SK-N-SH (cell line): ENCODE measurements at regions not wholly inside any gene's neighbourhood (a gene's known extent, or its start where the extent isn't known, plus 50 kb on each side); places are given as distances from the start of the nearest gene placed in this dataset.
"Not testable (repeated sequence)": the region's sequence is repeated elsewhere in the genome, so short reads cannot be mapped to it uniquely, and the experiment has no call there.

ENCODE experiments used
- CTCF ChIA-PET: fragments of 300-600, 350-600 bp; formaldehyde crosslinking; extraction: SDS; loops from one replicate; lab custom pipeline; 2021; lab: Yijun Ruan, JAX
- POLR2A ChIA-PET: fragments of 350-600 bp; sonication (Branson Sonifier 250); formaldehyde crosslinking; extraction: SDS; loops from one replicate; lab custom pipeline; 2020; ENCODE audit warnings: antibody characterized with exemption, inconsistent platforms; lab: Yijun Ruan, JAX
- DNase-seq: peaks from one replicate; pipeline ENCODE4 v3.0.0; 2012
- H2AFZ ChIP-seq: fragments of 200-600 bp; sonication (generic); 2 replicates; pipeline ENCODE4 v1.8.1; 2016; ENCODE audit warnings: antibody characterized with exemption, mild to moderate bottlenecking, low read depth
- H3F3A ChIP-seq: fragments of 200-600 bp; sonication (generic); replicated peaks from 2 replicates; pipeline ENCODE3; 2016; ENCODE audit warnings: antibody characterized with exemption, mild to moderate bottlenecking; ENCODE audit not compliant: insufficient read depth
- H3K27ac ChIP-seq, 2 experiments: fragments of 200-500 bp in 1 of 2; fragments of 200-600 bp in 1 of 2; sonication (Bioruptor generic) in 1 of 2; sonication (generic), shearing (Covaris generic) in 1 of 2; 2 replicates each; pipeline versions ENCODE4 v1.5.1 to v1.6.1; 2014 to 2016; ENCODE audit warnings: low read depth in 2 of 2, inconsistent platforms in 1 of 2, low read length in 1 of 2, mild to moderate bottlenecking in 1 of 2, mixed read lengths in 1 of 2
- H3K27me3 ChIP-seq: fragments of 200-600 bp; sonication (generic), shearing (Covaris generic); 2 replicates; pipeline ENCODE4 v1.6.1; 2016; ENCODE audit warnings: mixed run types; ENCODE audit not compliant: insufficient read depth
- H3K36me3 ChIP-seq, 2 experiments: fragments of 200-500 bp in 1 of 2; fragments of 200-600 bp in 1 of 2; sonication (Bioruptor generic) in 1 of 2; sonication (generic) in 1 of 2; replicated peaks in 1 of 2; 2 replicates each; pipeline versions ENCODE3 to v1.5.1; 2014 to 2016; ENCODE audit warnings: low read length in 1 of 2, mild to moderate bottlenecking in 1 of 2; ENCODE audit not compliant: insufficient read depth in 2 of 2, control insufficient read depth in 1 of 2
- H3K4me1 ChIP-seq, 2 experiments: fragments of 200-500 bp in 1 of 2; fragments of 200-600 bp in 1 of 2; sonication (Bioruptor generic) in 1 of 2; sonication (generic), shearing (Covaris generic) in 1 of 2; 2 replicates each; pipeline versions ENCODE4 v1.5.1 to v1.6.1; 2014 to 2016; ENCODE audit warnings: low read depth in 1 of 2, low read length in 1 of 2, mixed run types in 1 of 2; ENCODE audit not compliant: insufficient read depth in 2 of 2, control insufficient read depth in 1 of 2
- H3K4me2 ChIP-seq: fragments of 200-600 bp; sonication (generic), shearing (Covaris generic); 2 replicates; pipeline ENCODE4 v1.6.1; 2017; ENCODE audit warnings: mixed run types
- H3K4me3 ChIP-seq, 2 experiments: fragments of 200-500 bp in 1 of 2; fragments of 200-600 bp in 1 of 2; sonication (Bioruptor generic) in 1 of 2; sonication (generic), shearing (Covaris generic) in 1 of 2; 2 replicates each; pipeline versions ENCODE4 v1.5.1 to v1.8.1; 2014 to 2016; ENCODE audit warnings: low read depth in 2 of 2, inconsistent platforms in 1 of 2, low read length in 1 of 2, mild to moderate bottlenecking in 1 of 2, mixed read lengths in 1 of 2, moderate library complexity in 1 of 2
- H3K79me2 ChIP-seq: fragments of 200-600 bp; sonication (generic); 2 replicates; pipeline ENCODE4 v1.8.1; 2017; ENCODE audit warnings: mild to moderate bottlenecking; ENCODE audit not compliant: insufficient read depth
- H3K9ac ChIP-seq: fragments of 200-600 bp; sonication (generic); 2 replicates; pipeline ENCODE4 v1.6.1; 2017; ENCODE audit warnings: mixed run types
- H3K9me2 ChIP-seq: fragments of 200-600 bp; sonication (generic); 2 replicates; pipeline ENCODE4 v1.6.1; 2017; ENCODE audit warnings: mixed run types
- H3K9me3 ChIP-seq: fragments of 200-600 bp; sonication (generic); 2 replicates; pipeline ENCODE4 v1.6.1; 2017; ENCODE audit warnings: mixed run types, mild to moderate bottlenecking, moderate library complexity
- H4K20me1 ChIP-seq: fragments of 200-600 bp; sonication (generic); 2 replicates; pipeline ENCODE4 v1.6.1; 2017; ENCODE audit warnings: mild to moderate bottlenecking, mixed run types; ENCODE audit not compliant: insufficient read depth
- whole genome bisulfite sequencing: methylation state at CpG from one replicate; pipeline ENCODE4 v1.1.6; 2017; ENCODE audit warnings: low lambda C conversion rate; 5-methylcytosine and 5-hydroxymethylcytosine counted together

DNA sequence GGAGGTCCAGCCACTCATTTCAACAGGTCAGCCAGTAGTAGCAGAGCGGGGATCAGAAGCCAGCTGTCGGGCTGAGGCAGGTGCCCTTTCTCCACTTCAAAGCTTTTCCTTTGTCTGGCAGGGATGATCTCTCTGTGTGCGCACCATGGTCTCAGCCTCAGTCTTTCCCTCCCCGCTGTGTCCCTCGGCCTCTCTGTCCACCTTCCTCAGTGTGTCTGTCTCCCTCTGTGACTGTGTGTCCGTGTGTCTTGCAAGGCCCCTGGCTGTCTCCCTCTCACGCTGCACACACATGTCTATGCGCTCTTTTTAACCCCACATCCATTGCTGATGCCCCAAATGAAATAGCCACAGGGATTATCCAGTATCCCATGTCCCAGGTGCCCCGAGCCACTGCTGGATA lies 134.0 kb upstream of the ZNF469 start:
- POLR2A ChIA-PET, result interaction anchor here (0.7 kb wide), 1 partner anchor 181 kb away, joined by 3 read pairs; no protein-coding TSS in a partner anchor
- H3K4me3 ChIP-seq, H3K36me3 ChIP-seq, H3K4me2 ChIP-seq, DNase-seq, H2AFZ ChIP-seq, H3K79me2 ChIP-seq, H3K27ac ChIP-seq, H3K9me2 ChIP-seq, H3K9me3 ChIP-seq, H3K27me3 ChIP-seq, H3K9ac ChIP-seq, H4K20me1 ChIP-seq, CTCF ChIA-PET: not testable (repeated sequence)
- Histone ChIP-seq H3F3A (peaks cover 18% of the 10 kb centered on the region), H3K4me1 (peaks cover 4 to 15% of the 10 kb centered on the region in 2 experiments; a peak in 3 of 4 replicates)
- 91% methylated on average over 9 of the region's 9 CpGs for WGBS

DNA sequence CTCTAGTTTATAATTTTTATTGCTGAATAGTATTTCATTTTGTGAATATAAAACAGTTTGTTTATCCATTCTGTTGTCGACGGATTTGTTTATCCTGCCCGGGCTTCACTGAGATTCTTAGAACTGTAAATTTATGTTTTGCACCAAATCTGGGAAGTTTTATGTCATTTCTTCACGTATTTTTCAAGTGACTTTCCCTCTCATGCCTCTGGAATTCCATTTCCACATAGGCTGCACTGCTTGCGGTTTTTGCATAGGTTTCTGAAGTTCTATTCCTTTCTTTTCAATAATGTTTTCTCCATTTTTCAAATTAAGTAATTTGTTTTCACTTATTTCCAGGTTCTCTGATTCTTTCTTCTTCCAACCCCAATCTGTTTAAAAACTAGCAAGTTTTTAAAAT lies 132.4 kb upstream of the ZNF469 start:
- H3K4me2 ChIP-seq, H2AFZ ChIP-seq, H3K79me2 ChIP-seq, H3K27ac ChIP-seq, H3K4me1 ChIP-seq, POLR2A ChIA-PET, CTCF ChIA-PET, H3K36me3 ChIP-seq, H3K9me2 ChIP-seq, H4K20me1 ChIP-seq, DNase-seq, H3K9ac ChIP-seq, H3K4me3 ChIP-seq, H3K9me3 ChIP-seq, H3K27me3 ChIP-seq: not testable (repeated sequence)
- H3F3A ChIP-seq, result peaks cover 18% of the 10 kb centered on the region
- WGBS, result 96% methylated on average over 5 of the region's 5 CpGs

DNA sequence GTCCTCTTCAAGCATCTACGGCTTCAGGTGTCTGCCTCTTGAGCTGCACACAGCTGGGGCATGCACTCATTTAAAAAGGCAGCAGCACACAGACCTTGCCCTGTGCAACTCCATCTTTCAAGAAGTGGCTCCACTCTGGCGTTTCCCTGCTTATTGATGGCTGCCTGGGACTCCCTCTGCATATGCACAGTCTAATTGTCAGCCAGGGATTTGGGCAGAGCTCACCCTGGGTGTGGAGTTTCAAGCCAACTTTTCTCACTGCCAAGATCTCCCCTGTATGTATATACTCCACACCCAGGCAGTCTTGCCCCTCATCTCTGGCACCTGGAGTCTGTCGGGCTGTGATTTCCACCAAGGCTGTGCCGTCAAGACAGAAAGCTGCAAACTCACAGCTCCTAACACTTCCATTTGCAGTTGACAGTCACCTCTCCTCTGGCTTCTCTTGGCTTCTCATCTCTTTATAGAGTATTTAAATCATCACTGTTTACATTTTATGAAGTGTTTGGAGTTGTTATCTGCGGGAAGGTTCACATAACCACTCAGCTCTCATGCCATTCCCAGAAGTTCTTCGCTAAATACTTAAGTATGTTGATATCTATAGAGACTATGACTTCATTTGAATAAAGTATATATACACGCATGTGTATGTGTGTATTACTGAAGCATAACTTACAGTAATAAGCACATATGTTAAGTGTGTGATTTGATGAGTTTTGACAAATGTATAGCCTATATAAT lies 130.5 kb upstream of the ZNF469 start:
- H3K9me3 ChIP-seq, H3K27ac ChIP-seq, H3K4me3 ChIP-seq, H3K36me3 ChIP-seq, H3K4me2 ChIP-seq, H3F3A ChIP-seq, H4K20me1 ChIP-seq, H3K4me1 ChIP-seq, CTCF ChIA-PET, H2AFZ ChIP-seq, H3K27me3 ChIP-seq, DNase-seq, H3K9me2 ChIP-seq, POLR2A ChIA-PET, H3K9ac ChIP-seq, H3K79me2 ChIP-seq: not testable (repeated sequence)
- 69% methylated on average over 4 of the region's 7 CpGs for WGBS

DNA sequence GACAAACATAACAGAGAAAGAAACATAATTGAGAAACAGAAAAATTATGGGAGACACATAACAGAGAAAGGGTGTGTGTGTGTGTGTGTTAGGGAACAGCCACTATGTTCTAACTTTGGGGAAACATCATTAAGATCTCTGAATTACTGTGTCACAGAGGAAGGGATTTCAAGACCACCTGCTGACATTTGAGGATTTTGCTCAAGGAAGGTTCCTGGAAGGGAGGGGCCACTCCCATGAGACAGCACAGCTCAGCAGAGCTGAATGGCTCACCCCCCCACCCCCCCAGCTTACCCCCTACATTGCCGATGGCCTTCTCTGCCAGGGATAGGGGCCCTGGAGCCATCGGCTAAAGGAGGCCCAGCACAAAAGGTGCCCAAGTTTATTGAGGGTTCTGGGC lies 124.6 kb upstream of the ZNF469 start:
- H3K27me3 ChIP-seq, H3K4me2 ChIP-seq, DNase-seq, H3K4me3 ChIP-seq, H3K9me2 ChIP-seq, H3F3A ChIP-seq, H2AFZ ChIP-seq, H3K79me2 ChIP-seq, H3K9ac ChIP-seq, CTCF ChIA-PET, H4K20me1 ChIP-seq, H3K36me3 ChIP-seq, POLR2A ChIA-PET, H3K9me3 ChIP-seq, H3K27ac ChIP-seq: not testable (repeated sequence)
- peaks cover 0 to 19% of the 10 kb centered on the region in 2 experiments; a peak in 1 of 4 replicates for H3K4me1 ChIP-seq
- WGBS, result 94% methylated on average over 2 of the region's 2 CpGs

DNA sequence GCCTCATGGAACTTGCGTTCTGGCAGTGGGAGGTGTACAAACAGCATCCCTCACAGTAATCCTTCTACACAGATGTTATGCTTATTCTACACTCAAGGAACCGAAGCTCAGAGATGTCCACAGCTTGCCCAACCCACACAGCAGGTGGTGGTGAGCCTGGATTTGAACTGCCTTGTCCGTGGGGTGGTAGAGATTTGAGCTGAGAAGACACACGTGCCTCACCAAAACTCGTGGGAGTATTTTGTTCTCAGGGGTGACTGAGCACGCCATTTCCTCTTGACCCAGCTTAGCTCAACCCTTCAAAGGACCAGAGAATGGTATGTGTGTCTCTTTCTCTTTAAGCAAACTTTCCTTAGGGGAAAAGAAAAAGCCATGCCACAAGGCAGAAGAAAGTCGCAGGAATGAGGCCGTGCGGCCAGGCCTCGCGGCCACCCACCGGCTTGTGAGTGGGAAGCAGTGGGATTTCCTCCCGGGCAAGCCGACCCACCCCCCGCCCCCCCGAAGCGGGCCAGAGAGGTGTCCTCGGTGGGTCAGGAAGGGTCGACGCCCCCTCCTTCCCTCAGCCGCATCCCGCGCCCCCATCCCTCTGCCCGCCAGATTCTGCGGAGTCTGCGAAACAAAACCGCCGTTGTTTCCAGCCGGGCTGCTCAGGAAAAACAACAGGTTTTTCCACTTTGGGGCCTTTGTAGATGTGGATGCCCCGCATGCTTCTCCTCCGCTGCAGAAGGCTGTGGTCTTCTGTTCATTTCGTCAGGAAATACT lies 123.8 kb upstream of the ZNF469 start:
- H3K9ac ChIP-seq, H2AFZ ChIP-seq, H3K27me3 ChIP-seq, POLR2A ChIA-PET, H3K4me3 ChIP-seq, H3K36me3 ChIP-seq, CTCF ChIA-PET, H3K4me2 ChIP-seq, H4K20me1 ChIP-seq, H3K27ac ChIP-seq, H3F3A ChIP-seq, H3K9me3 ChIP-seq, H3K9me2 ChIP-seq, H3K79me2 ChIP-seq: not testable (repeated sequence)
- DNase-seq, result peak; percentile 5
- 90% methylated on average over 18 of the region's 32 CpGs for WGBS
- H3K4me1 ChIP-seq, result peaks cover 0 to 24% of the 10 kb centered on the region in 2 experiments; a peak in 1 of 4 replicates

DNA sequence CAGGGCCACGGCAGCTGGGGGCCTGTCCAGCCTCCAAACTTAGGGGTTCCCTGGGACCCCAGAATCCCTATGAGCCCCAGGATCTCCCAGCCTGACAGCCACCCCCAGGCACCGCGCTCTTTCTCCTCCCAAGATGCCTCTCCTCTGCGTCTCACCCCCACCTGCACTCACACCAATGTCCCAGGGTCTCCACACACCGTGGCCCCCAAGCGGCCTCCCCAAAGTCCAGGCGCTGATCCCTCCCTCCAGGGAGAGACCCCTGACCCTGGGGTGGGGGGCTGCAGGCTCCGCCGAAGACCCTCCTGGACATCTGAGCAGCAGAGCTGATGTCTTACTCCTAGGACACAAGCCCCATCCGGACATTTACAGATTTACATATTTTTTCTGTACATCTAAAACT lies 123.2 kb upstream of the ZNF469 start:
- H3K79me2 ChIP-seq, H3F3A ChIP-seq, H3K9me2 ChIP-seq, H3K36me3 ChIP-seq, CTCF ChIA-PET, H3K4me2 ChIP-seq, H3K27ac ChIP-seq, H3K9me3 ChIP-seq, H2AFZ ChIP-seq, H4K20me1 ChIP-seq, POLR2A ChIA-PET, H3K9ac ChIP-seq, H3K27me3 ChIP-seq, H3K4me3 ChIP-seq: not testable (repeated sequence)
- 89% methylated on average over 9 of the region's 10 CpGs for WGBS
- DNase-seq, result peak; percentile 5
- peaks cover 0 to 25% of the 10 kb centered on the region in 2 experiments; a peak in 1 of 4 replicates for H3K4me1 ChIP-seq
